Hepatocyte (in vitro differentiated cells): ENCODE measurements at regions not wholly inside any gene's neighbourhood (a gene's known extent, or its start where the extent isn't known, plus 50 kb on each side); places are given as distances from the start of the nearest gene placed in this dataset.
"Not testable (repeated sequence)": the region's sequence is repeated elsewhere in the genome, so short reads cannot be mapped to it uniquely, and the experiment has no call there.

Experiments used
- EZH2 ChIP-seq: fragments of 200-600 bp; sonication (generic); IDR thresholded peaks from 2 replicates; pipeline ENCODE4 v1.6.1; 2016; ENCODE audit warnings: antibody characterized with exemption, mild to moderate bottlenecking, borderline replicate concordance
- TF ChIP-seq, protein P1 (sequence below): fragments of 200-600 bp; sonication (generic); IDR thresholded peaks from 2 replicates; pipeline ENCODE4 v1.5.1; 2016; ENCODE audit warnings: antibody characterized with exemption, mild to moderate bottlenecking; ENCODE audit not compliant: poor library complexity

DNA sequence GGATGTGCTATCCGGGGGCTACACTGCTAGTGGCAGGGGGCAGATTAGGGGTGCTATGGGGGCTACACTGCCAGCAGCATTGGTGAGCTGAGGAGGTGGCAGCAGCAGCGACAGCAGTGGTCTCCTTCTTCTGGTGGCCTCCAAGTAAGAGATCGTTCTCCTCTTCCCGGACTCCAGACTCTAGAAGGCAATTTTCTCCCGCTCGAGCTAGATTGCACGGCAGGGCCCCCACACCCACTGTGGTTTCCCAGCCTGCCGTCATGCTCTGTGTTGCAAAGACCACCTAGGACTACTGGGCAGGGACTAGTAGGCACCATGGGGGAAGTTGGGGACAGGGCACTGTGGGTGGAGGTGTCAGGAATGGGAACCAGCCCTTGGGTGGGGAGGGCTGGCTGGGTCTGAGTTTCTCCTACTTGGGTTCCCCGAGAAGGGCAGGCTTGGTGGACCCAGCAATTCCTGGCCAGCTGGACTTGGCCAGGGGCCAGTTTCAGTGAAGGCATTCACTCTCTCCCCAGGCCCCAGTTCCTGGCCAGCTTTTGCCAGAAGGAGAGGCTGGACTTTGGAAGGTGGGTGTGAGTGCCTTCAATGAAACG, 203.4 kb upstream of the WSB1 start:
- TF ChIP-seq, protein P1, sequence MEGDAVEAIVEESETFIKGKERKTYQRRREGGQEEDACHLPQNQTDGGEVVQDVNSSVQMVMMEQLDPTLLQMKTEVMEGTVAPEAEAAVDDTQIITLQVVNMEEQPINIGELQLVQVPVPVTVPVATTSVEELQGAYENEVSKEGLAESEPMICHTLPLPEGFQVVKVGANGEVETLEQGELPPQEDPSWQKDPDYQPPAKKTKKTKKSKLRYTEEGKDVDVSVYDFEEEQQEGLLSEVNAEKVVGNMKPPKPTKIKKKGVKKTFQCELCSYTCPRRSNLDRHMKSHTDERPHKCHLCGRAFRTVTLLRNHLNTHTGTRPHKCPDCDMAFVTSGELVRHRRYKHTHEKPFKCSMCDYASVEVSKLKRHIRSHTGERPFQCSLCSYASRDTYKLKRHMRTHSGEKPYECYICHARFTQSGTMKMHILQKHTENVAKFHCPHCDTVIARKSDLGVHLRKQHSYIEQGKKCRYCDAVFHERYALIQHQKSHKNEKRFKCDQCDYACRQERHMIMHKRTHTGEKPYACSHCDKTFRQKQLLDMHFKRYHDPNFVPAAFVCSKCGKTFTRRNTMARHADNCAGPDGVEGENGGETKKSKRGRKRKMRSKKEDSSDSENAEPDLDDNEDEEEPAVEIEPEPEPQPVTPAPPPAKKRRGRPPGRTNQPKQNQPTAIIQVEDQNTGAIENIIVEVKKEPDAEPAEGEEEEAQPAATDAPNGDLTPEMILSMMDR = not testable (repeated sequence)
- TF ChIP-seq EZH2 = not testable (repeated sequence)
